ENCODE measurements at regions not wholly inside any gene's neighbourhood (a gene's known extent, or its start where the extent isn't known, plus 50 kb on each side); places are given as distances from the start of the nearest gene placed in this dataset.

GRCh38 chr6:12585497-12585958, 131.0 kb upstream of the PHACTR1 start:
- DNase-seq (ENCODE audit: low read depth), result no peak

DNA sequence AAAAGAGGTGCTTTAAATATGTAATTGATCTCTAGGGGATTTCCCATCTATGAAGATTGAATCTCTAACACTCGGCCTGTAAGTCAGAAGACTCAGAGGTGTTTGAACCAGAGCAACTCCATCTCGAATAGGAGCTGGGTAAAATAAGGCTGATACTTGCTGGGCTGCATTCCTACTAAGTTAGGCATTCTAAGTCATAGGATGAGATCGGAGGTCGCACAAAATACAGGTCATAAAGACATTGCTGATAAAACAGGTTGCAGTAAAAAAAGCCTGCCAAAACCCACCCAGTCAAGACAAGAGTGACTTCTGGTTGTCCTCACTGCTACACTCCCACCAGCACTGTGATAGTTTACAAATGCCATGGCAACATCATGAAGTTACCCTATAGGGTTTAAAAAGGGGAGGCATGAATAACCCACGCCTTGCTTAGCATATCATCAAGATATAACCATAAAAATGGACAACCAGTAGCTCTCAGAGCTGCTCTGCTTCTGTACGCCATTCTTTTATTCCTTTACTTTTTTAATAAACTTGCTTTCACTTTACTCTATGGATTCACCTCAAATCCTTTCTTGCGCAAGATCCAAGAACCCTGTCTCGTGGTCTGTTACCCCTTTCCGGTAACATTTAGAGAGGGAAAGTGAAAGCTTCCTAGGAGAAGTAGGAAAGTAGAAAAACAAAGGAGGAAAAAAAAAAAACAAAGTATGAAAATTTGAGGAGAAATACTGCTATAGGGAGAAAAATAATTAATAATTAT, 129.7 kb upstream of the PHACTR1 start:
- DNase-seq (ENCODE audit: low read depth), result no peak

GRCh38 chr6:12590901-12591300, 125.7 kb upstream of the PHACTR1 start:
- no peak for DNase-seq (ENCODE audit: low read depth)

- DNase-seq (ENCODE audit: low read depth), result no peak
Observed at GRCh38 chr6:12592634-12593033, 123.9 kb upstream of the PHACTR1 start.

- DNase-seq (ENCODE audit: low read depth), result no peak
Observed at GRCh38 chr6:12593771-12594529, 122.6 kb upstream of the PHACTR1 start.

DNA sequence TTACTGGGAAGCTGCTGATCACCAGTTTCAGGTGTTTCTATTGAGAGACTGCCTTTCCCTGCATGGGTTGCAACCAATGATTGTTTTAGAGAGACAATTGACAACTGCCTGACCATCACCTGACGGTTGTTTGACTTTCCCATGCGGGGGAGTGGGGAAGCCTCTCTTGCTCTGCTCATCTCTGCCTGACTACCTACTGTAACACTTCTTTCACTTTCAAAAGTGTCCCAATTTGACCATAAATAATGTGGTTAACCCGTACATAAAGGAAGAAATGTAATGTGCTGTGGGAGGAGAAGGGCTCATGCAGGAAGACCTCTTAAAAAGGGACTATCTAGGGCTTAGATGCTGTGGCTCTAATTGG, 122.1 kb upstream of the PHACTR1 start:
- DNase-seq (ENCODE audit: low read depth), result no peak

DNA sequence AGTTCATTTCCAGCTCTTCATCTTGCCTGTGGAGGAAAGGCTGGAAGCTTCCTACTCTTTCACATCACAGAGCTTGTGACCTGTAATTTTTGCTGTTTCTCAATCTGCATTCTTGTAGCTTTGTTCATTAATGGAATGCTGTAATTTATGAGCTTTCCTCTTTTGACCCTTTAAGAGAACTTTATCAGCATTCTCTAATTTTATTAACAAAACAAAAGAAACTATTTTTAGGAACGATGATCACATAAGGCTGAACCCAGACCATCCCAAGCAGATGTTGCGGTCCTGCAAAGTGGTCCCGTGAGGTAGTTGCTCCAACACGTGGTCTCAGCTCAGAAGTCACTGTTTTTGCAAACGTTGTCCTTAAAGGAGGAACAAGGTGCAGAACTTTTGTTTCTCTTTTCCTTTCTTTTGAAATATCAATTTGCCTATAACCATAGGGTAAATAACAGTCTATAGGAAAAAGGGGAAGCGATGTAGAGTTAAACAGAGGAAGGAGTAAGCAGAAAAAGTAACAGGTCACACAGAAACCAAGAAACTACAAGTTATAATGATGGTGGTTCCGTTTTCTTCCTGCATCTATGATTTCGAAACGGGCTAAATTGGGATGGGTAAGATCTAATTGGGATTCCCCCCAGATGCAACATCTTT, 121.3 kb upstream of the PHACTR1 start:
- DNase-seq (ENCODE audit: low read depth), result no peak

DNA sequence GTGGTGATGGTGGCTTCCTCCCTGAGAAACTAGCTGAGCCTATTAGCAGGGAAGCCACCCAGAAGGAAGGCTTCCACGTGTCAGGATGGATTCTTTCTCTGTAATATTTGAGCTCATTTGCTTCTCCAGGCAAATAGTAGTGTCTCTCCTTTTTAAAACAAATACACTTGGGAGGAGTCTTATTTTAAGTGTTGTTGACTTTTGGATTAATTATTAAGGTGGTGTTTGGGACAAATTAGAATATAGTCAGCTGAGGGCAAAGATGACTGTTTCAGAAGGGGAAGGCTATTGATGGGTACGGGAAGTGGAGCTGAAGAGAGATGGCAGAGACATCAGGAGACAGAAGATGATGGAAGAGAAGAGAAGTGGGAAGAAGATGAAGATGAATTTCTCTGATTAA, 119.8 kb upstream of the PHACTR1 start:
- no peak for DNase-seq (ENCODE audit: low read depth)

GRCh38 chr6:12598919-12599318, 117.6 kb upstream of the PHACTR1 start:
- no peak for DNase-seq (ENCODE audit: low read depth)

GRCh38 chr6:12601881-12602280, 114.7 kb upstream of the PHACTR1 start:
- no peak for DNase-seq (ENCODE audit: low read depth)

GRCh38 chr6:12602342-12602741, 114.2 kb upstream of the PHACTR1 start:
- no peak for DNase-seq (ENCODE audit: low read depth)

- DNase-seq (ENCODE audit: low read depth), result no peak
Observed at GRCh38 chr6:12602951-12603672, 113.5 kb upstream of the PHACTR1 start.

DNA sequence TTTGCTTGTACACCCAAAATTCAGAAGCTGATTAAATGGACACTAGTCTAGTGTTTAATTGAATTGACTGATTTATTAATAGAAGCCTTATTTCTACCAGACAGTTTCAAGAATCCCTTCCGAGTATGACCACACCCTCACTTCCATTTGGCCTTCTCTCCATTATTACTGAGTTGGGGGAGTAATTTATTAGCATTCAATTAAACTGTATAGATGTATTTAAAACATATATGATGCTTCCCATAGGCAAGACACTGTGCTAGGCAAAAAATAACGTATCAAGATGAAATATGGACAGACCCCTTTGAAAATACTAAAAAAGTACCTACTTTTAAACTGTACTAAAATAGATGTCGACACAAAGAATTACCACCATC, 112.9 kb upstream of the PHACTR1 start:
- DNase-seq (ENCODE audit: low read depth), result no peak

- no peak for DNase-seq (ENCODE audit: low read depth)
Observed at GRCh38 chr6:12605888-12606345, 110.7 kb upstream of the PHACTR1 start.

GRCh38 chr6:12606616-12607015, 110.0 kb upstream of the PHACTR1 start:
- no peak for DNase-seq (ENCODE audit: low read depth)

- no peak for DNase-seq (ENCODE audit: low read depth)
Observed at GRCh38 chr6:12608016-12608860, 108.3 kb upstream of the PHACTR1 start.

- DNase-seq (ENCODE audit: low read depth), result no peak
Observed at GRCh38 chr6:12608874-12609273, 107.7 kb upstream of the PHACTR1 start.

GRCh38 chr6:12609751-12610150, 106.8 kb upstream of the PHACTR1 start:
- DNase-seq (ENCODE audit: low read depth), result no peak

GRCh38 chr6:12610862-12611261, 105.7 kb upstream of the PHACTR1 start:
- DNase-seq (ENCODE audit: low read depth), result no peak

- no peak for DNase-seq (ENCODE audit: low read depth)
Observed at GRCh38 chr6:12613811-12614210, 102.8 kb upstream of the PHACTR1 start.

DNA sequence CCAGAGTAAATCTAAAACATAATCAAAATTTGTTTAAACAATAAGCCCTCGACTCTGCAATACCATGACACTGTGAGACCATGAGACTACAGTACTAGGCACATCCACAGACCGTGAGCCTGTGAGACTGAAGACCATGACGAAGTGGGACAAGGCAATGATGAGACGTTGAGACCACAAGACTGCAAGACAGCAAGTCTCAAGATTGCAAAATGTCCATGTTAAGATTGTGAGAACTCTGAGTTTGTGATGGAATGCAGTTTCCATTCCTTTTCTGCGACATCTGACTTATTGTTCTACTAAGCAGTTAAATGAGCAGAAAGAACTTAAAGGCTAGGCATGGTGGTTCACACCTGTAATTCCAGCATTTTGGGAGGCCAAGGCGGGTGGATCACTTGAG, 102.1 kb upstream of the PHACTR1 start:
- no peak for DNase-seq (ENCODE audit: low read depth)

Measured in stimulated activated CD8-positive, alpha-beta memory T cell treated with anti-CD3 and anti-CD28 coated beads, Interleukin-7, amount 100 ng/mL, for 24 hours (primary cell).